ENCODE measurements at regions not wholly inside any gene's neighbourhood (a gene's known extent, or its start where the extent isn't known, plus 50 kb on each side); places are given as distances from the start of the nearest gene placed in this dataset.

DNA sequence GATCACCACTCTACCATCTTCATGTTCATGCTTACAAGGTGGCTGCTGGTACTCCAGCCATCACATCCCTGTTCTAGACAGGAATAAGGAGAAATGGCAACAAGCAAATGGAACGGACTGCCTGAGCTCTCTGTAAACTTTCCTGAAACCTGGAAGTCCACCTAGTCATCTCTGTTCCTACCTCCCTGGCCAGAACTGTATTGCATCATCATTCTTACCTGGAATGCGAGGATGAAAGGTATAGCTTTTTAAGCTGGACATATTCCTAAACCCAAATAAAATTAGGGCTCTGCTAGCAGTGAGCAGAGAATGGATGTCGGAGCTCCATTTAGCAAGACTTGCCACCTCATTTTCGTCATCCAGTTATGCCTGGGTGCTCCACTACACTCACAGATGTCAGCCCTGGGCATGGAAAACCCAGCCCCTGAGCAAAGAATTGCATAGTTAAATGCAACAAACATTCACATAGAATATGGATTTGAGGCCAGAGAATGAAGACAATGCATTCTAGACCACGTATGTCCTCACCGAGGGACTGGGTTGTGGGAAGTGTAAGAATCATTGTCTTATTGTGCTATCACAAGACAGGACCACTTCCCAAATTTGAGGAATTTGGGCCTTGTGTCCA lies 214.3 kb upstream of the CDYL start:
- TF ChIP-seq SIN3A (IDR thresholded peaks at IDR 0.05; ENCODE audit: borderline replicate concordance, insufficient read depth, low read length) (no peak), TAF1 (IDR thresholded peaks at IDR 0.05; ENCODE audit: borderline replicate concordance, insufficient read depth, low read length) (no peak), POLR2AphosphoS5 (IDR thresholded peaks at IDR 0.05; ENCODE audit: low read depth, low read length) (no peak), FOXP2 (optimal IDR thresholded peaks at IDR 0.05; ENCODE audit: borderline replicate concordance, extremely low read depth, extremely low read length, insufficient read depth) (no peak)
- TF ChIP-seq, protein P1, sequence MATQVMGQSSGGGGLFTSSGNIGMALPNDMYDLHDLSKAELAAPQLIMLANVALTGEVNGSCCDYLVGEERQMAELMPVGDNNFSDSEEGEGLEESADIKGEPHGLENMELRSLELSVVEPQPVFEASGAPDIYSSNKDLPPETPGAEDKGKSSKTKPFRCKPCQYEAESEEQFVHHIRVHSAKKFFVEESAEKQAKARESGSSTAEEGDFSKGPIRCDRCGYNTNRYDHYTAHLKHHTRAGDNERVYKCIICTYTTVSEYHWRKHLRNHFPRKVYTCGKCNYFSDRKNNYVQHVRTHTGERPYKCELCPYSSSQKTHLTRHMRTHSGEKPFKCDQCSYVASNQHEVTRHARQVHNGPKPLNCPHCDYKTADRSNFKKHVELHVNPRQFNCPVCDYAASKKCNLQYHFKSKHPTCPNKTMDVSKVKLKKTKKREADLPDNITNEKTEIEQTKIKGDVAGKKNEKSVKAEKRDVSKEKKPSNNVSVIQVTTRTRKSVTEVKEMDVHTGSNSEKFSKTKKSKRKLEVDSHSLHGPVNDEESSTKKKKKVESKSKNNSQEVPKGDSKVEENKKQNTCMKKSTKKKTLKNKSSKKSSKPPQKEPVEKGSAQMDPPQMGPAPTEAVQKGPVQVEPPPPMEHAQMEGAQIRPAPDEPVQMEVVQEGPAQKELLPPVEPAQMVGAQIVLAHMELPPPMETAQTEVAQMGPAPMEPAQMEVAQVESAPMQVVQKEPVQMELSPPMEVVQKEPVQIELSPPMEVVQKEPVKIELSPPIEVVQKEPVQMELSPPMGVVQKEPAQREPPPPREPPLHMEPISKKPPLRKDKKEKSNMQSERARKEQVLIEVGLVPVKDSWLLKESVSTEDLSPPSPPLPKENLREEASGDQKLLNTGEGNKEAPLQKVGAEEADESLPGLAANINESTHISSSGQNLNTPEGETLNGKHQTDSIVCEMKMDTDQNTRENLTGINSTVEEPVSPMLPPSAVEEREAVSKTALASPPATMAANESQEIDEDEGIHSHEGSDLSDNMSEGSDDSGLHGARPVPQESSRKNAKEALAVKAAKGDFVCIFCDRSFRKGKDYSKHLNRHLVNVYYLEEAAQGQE (IDR thresholded peaks at IDR 0.05; ENCODE audit: insufficient read depth in 1 of 2, low read depth in 2 of 2, low read length in 2 of 2): no peak

DNA sequence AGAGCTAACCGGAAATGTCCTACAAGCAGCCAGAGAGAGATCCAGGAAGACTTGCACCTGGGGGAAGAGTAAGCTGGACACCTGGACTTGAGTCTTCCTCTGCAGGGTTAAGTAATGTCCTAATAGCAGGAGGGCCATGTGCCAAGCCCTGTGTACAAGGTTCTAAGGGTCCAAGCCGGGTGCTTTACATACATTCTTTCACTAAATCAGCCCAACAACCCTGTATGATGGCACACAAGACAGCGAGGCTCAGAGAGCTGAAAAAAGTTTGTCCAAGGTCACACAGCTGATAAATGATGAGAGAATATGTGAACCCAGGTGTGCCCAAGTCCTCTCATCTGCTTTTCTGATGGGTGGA lies 215.1 kb upstream of the CDYL start:
- TF ChIP-seq SIN3A (IDR thresholded peaks at IDR 0.05; ENCODE audit: borderline replicate concordance, insufficient read depth, low read length): no peak

DNA sequence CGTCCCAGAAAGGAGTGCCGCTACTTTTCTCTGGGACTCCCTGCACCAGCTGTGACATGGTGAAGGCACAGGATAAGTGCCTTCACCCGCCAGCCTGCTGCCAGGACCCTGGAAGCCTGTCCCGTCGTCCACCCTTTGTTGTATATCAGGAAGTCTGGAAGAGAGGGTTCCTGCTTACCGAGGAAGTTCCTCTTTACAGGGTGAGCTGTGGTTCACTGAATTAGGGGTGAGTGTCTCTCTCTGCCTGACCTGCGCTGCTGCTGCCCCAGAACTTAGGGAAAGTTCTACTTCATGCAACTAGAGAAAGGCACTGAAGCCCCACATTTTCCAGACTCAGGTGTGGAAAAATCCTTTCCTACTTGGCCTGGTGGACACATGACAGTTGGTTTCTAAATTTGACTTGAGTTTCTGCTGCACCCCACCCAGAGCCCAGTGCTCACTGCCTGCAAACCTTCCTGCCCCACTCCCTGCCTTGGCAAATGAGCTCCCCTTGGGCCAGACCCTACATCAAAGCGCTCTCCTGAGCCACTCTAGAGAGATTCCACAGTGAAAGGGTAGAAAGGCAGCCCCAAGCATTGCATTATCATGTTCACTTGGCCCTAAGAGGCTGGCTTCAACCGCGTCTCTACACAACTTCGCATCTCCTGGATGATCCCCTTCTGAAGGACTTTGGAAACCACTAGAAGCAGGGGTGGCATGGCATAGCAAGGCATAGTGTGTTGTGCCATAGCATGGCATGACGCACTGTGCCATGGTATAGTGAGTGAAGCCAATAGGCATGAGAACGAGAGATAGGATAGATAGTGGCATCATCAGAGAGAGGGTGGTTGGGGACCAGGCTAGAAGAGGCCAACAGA lies 215.8 kb upstream of the CDYL start:
- TF ChIP-seq, protein P1 (IDR thresholded peaks at IDR 0.05; ENCODE audit: insufficient read depth in 1 of 2, low read depth in 2 of 2, low read length in 2 of 2): no peak
- TF ChIP-seq TAF1 (IDR thresholded peaks at IDR 0.05; ENCODE audit: borderline replicate concordance, insufficient read depth, low read length) (no peak), POLR2AphosphoS5 (IDR thresholded peaks at IDR 0.05; ENCODE audit: low read depth, low read length) (no peak), FOXP2 (optimal IDR thresholded peaks at IDR 0.05; ENCODE audit: borderline replicate concordance, extremely low read depth, extremely low read length, insufficient read depth) (no peak), SIN3A (IDR thresholded peaks at IDR 0.05; ENCODE audit: borderline replicate concordance, insufficient read depth, low read length) (no peak)

DNA sequence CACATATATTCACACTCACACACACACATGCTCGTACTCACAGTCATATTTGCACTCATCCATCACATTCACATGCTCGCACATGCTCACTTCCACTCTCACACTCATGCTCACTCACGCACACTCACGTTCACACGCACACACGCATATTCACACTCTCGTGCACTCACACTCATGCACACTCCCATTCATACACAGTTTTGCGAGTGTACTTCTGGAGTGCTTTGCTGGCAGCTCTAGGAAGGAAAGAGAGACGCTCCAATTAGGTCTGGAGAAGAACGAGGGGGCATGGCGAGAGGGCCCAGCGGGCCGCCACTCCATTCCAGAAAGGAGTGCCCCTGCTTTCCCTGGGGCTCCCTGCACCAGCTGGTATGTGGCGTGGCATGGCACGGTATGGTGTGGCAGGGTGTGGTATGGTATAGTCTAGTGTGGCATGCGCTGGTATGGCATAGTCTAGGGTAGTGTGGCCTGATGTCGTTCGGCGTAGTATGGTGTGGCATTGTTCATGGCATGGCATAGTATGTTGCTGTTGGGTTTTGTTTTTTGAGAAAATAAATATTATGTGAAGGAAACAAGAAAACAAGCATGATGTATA lies 216.8 kb upstream of the CDYL start:
- TF ChIP-seq, protein P1 (IDR thresholded peaks at IDR 0.05; ENCODE audit: insufficient read depth in 1 of 2, low read depth in 2 of 2, low read length in 2 of 2): no peak

DNA sequence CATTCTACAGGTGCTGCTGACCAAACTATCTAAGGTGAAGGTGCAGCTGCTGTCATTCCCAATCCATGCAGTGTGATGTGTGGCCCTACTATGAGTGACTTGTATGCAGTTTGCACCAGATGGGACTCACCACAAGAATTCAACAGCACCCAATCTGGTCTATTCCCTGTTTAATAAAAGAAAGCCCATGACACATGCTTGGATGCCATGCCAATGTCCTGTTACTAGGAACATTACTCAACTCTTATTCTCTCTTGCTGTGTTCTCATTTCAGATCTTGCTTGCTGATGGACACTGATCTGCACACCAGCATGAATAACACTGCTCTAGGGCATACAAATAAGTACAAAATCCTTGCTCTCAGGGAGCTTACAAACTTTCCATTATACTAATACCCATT lies 221.6 kb upstream of the CDYL start:
- TF ChIP-seq SIN3A (IDR thresholded peaks at IDR 0.05; ENCODE audit: borderline replicate concordance, insufficient read depth, low read length) (no peak), FOXP2 (optimal IDR thresholded peaks at IDR 0.05; ENCODE audit: borderline replicate concordance, extremely low read depth, extremely low read length, insufficient read depth) (no peak), POLR2AphosphoS5 (IDR thresholded peaks at IDR 0.05; ENCODE audit: low read depth, low read length) (no peak), TAF1 (IDR thresholded peaks at IDR 0.05; ENCODE audit: borderline replicate concordance, insufficient read depth, low read length) (no peak)
- TF ChIP-seq, protein P1 (IDR thresholded peaks at IDR 0.05; ENCODE audit: insufficient read depth in 1 of 2, low read depth in 2 of 2, low read length in 2 of 2): no peak

All from PFSK-1 (cell line).